ENCODE measurements at regions not wholly inside any gene's neighbourhood (a gene's known extent, or its start where the extent isn't known, plus 50 kb on each side); places are given as distances from the start of the nearest gene placed in this dataset.

DNA sequence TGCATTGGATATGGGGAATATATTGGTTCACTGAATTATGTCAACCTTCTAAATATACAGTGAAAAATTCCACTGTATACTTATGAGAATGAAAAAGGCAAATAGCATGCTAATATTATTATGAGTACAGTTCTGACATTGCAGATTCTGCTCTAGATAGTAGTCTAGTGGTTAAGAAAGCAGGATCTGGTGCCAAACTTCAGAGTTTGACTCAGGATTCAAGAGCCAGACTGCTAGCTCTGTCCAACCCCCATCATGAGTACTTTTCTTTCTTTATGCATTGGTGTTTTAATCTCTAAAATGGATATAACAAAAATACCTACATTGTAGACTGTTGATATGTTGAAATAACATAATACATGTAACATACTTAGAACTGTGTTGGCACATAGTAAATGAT is 57.3 kb upstream of the PLSCR4 start:
- DNase-seq: no peak

GRCh38 chr3:146307456-146307725 is 56.5 kb upstream of the PLSCR4 start:
- DNase-seq: no peak

DNA sequence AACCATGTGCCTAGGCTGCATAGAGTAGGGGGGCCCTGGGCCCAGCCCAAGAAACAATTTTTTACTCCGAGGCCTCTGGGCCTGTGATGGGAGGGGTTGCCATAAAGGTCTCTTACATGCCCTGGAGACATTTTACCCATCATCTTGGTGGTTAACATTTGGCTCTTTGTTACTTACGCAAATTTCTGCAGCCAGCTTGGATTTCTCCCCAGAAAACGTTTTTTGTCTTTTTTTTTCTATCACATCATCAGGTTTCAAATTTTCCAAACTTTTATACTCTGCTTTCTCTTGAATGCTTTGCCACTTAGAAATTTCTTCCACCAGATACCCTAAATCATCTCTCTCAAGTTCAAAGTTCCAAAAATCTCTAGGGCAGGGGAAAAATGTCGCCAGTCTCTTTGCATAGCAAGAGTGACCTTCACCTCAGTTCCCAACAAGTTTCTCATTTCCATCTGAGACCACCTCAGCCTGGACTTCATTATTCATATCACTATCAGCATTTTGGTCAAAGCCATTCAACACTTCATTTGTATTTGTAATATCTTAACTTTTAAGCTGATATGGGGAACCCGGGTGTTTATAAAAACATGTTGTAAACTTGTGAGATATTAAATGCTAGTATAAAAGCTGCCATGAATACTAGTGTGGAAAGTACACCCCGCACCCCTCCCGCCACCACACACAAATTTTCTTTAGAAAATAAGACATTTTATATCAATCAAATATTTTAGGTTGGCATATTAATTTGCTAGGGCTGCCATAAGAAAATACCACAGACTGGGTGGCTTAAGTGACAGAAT is 56.0 kb upstream of the PLSCR4 start:
- DNase-seq: no peak

DNA sequence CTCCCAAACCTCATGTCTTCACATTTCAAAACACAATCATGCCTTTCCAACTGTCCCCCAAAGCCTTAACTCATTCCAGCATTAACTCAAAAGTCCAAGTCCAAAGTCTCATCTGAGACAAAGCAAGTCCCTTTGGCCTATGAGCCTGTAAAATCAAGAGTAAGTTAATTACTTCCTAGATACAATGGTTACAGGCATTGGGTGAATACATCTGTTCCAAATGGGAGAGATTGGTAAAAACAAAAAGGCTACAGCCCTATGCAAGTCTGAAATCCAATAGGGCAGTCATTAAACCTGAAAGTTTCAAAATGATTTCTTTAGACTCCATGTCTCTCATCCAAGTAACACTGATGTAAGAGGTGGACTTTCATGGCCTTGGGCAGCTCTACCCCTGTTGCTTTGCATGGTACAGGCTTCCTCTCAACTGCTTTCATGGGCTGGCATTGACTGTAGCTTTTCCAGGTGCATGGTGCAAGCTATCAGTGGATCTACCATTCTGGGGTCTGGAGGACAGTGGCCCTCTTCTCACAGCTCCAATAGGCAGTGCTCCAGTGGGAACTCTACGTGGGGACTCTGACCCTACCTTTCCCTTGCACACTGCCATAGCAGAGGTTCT is 55.0 kb upstream of the PLSCR4 start:
- DNase-seq: no peak

DNA sequence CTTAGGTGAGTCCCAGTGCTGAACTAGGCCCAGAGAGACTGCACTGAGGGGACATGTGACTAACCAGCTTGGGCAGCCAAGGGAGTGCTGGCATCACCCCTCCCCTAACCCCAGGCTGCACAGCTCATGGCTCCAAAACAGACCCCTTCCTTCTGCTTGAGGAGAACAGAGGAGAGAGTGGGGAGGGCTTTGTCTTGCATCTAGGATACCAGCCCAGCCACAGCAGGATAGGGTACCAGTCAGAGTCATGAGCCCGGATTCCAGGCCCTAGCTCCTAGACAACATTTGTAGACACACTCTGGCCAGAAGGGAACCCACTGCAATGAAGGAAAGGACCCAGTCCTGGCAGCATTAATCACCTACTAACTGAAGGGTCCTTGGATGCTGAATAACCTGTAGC is 49.9 kb upstream of the PLSCR4 start:
- DNase-seq: no peak
